ENCODE measurements at regions not wholly inside any gene's neighbourhood (a gene's known extent, or its start where the extent isn't known, plus 50 kb on each side); places are given as distances from the start of the nearest gene placed in this dataset.
"Not testable (repeated sequence)": the region's sequence is repeated elsewhere in the genome, so short reads cannot be mapped to it uniquely, and the experiment has no call there.

DNA sequence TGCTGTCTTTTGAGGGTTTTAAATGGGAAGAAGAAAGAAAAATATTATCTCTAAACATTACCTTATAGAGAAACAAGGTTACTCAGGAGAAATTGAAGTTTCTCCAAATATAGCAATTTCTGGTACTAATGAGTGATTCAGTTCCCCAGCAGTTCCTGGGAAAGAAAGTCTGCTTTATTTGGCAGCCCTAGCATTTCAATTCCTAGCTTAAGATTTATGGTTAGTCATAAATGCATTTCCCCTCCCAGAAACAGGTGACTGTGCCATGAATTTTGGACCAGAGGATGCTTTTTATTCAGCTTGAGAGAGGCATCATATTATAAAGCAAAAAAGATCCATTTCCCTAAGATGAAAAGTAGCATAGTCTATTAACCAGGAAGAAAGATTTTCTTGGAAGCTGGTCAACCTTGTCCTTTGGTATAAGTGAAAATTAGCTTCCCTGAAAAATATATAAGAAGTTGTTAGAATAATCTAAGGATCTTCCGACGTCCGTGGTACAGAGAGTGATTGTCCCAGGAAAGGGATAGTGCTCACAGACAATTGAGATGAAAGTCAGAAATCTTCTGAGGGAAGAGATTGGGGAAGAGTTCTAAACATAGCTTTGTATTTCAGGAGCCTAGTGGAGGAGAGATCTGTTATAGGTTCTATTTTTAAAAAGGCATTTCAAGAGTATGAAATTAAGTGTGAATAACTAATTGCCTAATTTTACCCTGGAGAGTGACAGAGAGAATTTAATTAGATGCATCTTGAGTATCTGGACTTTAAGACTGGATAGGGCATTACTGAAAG is 164.9 kb downstream of the ESM1 start:
- no peak for DNase-seq

DNA sequence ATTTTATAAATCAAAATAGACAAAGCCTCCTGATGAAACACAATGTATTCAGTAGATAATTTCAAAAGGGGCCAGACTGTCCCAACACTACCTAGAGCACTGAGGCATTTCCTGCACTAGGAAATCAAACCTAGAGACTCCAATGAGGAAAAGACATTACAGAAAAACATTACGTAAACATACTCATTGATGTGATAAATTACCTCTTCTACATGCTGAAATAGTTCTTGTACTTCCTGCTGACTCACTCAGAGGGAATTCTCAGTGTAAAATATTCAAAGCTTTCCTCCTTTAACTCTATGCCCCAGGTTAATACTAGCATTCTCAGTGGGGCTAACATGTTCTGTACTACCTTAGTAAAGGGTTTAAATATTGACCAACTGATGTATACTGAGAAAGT is 178.0 kb downstream of the ESM1 start:
- DNase-seq = no peak

DNA sequence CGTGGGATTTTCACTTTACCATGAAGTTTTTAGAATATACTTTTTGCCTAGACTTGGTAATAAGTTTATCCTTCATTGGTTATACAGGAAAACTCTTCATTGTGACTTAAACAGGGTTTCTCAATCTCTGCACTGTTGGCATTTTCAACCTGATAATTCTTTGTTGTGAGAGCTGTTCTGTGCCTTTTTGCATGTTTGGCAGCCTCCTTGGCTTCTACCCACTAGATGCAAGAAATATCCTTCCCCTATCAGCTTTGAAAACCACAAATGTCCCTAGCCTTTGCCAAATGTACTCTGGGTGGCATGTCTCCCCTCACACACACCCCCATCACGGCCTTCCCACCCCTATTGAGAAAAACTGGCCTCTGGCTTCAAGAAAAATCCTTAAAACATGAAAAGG is 180.9 kb downstream of the ESM1 start:
- DNase-seq = no peak

DNA sequence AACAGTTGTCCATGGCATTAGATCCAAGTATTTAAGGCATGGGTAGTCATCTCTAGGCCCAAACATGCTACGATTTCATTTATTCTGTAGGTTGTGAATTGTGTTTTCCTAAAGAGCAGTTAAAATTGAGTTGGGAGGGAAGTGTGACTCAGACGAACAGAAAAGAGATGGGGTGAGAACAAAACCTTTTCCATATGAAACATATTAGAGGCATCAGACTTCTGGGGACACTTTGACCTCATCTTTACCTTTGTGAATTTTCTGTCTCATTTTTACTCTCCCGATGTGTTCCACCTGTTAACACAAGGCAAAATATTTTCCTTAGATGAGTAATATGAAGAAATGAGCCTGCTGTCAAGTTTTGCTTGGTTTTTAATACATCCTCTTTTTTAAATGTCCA is 181.3 kb downstream of the ESM1 start:
- DNase-seq = no peak

DNA sequence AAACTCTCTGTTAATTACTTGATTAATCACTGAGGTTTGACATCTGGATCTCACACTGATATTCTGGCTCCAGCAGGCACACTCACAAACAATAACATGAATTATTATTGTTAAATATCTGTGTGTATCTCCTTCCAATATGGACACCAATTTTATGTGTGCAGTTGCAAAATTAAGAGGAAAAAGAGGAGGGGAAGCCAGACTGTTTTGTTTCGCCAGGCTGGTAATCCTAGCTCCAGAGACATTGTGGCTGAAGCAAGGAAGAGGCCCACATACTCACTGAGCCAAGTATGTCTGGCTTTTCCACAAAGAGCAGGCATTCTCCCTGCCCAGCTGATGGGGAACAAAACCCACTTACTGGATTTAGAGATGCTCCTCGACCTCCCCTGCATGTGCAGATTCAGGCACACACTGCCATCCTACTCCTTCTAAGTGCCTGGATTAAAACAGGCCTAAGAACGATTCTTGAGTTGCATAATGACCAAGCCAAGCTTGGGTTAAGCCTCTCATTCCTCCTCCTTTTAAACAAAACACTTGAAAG is 181.9 kb downstream of the ESM1 start:
- peak; percentile 72 for DNase-seq

DNA sequence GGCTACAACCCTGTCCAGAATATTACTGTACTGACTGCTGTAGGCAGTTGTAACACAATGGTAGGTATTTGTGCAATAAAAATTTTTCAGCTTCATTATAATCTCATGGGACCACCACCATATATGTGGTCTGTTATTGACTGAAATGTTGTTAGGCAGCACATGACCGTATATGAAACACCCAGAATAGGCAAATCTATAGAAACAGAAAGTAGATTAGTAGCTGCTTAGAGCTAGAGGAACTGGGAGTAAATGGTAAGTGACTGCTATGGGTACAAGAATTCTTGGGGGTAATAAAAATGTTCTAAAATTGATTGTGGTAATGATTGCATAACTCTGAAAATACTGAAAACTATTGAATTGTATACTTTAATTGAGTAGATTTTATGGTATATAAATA is 185.7 kb downstream of the ESM1 start:
- DNase-seq = no peak

DNA sequence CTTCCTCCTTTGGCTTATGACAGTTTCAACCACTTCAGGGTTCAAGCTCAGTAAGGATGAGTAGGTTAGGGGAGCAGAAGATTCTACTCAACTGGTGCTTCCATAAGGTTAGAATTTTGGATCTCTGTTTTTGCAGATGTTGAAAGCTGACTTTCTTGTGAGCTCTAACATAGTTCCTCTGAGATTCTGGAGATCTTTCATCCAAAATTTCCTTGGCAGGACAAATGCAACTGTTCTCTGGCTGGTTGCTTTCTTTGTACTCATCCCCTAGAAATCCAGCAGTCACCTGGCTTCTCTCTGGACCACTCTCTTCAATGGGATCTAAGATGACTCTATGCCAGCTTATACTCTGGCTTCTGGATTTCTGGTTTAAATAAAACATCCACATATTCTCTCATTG is 189.6 kb downstream of the ESM1 start:
- no peak for DNase-seq

DNA sequence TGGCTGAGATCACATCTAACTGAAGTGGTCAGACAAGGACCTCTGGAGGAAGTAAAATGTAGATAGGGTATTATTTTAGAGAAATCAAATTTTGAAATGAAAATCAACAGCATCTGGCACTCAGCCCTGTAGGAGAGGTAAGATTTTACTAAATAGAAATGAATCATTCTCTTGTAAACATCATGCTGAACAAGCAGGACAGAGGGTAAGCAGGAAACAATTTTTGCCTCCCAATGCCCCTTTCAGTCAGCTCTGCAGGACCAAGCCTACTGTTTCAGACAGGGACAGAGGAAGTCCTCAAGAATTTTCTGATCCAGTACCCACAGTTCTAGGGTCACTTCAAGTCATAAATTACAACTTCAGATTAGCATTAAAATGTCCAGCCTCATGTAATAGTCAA is 190.1 kb downstream of the ESM1 start:
- no peak for DNase-seq

DNA sequence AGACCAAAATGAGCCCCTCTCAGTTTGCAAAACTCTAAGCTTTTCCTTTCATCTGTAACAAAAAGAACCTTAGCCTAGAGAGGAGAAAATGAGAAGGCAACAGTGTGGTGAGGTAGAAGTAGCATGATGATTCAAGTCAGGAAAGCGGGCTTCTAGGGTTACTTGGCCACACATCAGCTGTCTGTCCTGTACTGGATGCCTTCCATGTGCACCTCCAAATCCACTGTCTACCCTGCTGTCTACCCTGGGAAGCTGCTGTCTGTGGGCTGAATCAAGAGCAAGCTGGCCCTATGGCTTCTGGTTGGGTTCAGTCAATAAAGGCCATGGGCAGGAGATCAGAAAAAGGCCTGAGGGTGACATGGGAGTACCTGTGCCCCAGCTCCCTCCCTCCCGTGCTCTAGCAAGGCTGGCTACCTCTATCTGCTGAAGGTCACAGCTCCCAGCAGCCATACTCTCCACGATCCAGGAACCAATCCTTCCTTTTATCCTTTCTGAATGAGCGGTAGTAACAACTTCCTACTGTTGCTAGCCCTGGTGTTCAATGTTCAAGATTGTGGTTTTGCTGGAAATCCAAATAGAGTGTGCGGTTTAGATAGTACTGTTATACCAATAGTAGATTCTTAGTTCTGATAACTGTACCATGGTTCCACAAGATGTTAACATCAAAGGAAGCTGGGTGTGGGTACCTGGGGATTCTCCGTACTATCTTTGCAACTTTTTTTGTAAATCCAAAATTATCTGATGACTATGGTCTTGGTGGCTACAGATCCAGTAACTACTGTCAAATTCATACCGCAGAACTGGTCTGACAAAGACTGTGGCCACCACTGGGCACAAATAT is 191.0 kb downstream of the ESM1 start:
- DNase-seq = peak; percentile 37

DNA sequence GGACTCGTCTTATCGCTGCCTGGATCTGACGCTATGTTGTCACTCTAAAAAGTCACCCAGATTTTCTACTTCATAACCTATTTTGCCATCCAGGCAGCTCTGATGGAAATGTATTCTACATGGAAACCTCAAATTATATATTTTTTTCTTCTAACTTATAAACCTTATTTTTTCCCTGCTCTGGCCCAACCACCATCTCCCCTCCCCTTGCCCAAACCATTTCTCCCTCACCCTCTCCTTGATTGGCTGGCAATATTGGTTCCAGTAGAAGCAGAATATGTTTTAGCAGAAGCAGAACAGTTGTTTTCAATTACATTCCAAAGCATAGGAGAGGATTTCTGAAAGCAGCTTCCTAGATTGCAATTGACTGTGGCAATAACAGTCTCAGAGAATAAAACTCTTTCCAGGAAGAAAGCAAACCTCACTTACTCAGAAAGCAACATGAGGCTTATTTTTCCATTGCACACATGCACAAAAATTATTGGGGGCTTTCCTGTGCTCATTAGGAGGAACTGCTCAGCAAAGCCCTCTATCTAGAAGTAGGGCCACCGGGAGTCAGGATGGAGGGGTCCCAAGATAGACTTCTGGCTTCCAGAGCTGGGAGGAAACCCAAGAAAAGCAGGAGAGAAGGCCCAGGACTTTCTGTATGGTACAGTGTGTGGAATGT is 191.8 kb downstream of the ESM1 start:
- peak; percentile 81 for DNase-seq

DNA sequence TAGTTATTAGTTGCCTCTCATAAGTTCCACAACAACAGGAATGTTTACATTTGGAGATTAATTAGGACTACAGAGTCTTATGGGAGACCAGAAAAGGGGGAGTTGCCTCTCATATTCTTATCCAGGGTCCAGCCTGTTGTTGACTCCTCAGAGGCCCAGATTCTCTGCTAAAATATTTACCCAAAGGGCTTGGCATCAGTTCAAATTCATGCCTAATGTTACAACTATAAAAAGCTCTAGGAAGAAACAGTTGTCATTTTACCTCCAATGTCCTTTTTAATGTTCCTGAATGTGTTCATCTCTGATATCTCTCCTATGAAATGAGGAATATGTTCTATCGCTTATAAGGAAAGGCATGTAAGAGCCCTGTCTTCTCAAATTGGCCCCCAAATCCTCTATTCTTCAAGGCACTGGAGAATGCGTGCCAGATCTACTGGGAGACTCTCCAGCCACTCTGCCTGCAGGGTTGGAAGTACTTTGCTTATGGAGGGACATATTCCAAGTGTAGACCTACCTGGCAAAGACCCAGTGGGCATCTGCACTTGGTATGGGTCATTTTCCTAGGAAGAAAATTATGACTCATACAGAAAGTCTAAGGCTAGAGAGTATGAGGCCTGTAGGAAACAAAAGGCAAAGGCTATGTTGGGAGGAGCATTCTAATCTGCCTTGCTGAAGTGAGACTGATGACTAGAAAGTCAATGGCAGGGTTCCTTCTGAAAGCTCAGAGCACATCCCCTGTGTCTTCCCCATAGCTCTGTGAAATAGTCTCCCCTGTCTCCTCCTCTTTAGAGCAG is 192.6 kb downstream of the ESM1 start:
- DNase-seq = no peak

DNA sequence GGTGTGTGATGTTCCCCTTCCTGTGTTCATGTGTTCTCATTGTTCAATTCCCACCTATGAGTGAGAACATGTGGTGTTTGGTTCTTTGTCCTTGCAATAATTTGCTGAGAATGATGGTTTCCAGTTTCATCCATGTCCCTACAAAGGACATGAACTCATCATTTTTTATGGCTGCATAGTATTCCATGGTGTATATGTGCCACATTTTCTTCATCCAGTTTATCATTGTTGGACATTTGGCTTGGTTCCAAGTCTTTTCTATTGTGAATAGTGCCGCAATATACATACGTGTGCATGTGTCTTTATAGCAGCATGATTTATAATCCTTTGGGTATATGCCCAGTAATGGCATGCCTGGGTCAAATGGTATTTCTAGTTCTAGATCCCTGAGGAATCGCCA is 197.5 kb downstream of the ESM1 start:
- not testable (repeated sequence) for DNase-seq

DNA sequence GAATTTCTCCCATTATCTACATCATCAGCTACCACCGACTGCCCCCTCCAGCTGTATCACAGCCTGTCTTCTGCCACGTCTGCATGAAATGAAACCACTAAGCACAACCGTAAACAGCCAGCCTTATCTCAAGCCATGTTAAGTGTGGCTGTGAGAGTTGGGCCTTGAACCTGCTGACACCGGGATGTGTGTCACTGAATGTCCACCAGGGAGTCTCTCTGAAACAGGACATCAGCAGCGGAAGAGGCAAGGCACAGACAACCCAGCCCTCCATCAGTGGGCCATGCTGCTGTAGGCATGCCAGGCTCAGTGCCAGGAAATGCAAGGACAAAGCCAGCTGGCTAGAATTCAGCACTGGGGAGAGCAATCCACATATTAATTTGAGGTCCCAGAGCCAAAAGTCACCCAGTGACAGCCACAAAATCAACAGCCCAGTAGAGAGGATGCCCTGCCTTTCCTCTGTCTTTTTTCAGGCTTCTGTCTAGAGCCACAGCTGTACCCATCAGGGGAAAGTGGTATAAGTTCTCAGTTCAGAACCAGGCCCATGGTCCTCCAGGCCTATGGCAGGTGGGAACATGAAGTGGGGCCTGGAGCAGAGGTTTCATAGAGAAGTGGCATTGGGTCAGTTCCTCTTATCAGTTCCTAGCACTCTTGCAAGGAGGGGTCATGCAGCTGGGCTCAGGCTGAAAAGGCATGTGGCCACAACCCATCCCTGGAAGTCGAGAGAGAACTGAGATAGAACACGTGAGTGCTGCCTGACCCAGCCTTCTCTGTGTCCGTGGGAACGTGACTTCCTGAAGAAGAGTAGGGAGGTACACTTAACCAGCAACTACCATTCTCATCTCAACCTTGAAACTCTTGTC is 199.4 kb downstream of the ESM1 start:
- peak; percentile 62 for DNase-seq

DNA sequence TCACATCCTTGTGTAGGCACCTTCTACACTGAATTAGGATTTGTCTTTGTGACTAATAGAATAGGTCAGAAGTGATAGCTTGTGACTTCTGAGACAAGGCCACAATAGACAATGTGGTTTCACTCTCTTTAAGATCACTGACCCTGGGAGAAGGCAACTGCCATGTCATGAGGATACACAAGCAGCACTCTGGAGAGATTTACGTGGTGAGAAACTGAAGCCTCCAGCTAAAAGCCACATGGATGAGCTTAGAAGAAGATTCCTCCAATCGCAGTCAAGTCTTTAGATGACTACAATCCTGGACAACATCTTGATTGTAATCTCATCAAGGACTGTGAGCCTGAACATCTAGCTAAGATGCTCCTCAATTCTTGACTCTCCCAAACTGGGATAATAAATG is 206.6 kb downstream of the ESM1 start:
- no peak for DNase-seq

DNA sequence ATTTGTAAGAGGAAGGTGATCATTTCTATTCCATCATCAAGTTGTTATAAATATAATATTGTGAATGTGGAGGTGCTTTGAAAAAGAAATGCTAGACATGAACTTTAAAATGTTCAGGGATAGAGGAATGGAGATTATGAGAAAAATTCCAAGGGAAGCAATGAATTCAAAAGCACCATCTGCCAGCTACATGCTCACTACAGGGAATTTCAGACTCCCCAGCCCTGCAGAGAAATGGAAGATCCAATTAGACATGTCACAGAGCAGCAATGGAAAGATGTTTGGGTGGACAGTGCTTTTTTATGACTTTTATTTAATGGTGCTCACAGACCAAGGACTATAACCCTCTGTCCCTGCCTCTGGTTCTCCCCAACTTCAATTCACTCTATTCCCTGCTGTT is 209.7 kb downstream of the ESM1 start:
- no peak for DNase-seq

DNA sequence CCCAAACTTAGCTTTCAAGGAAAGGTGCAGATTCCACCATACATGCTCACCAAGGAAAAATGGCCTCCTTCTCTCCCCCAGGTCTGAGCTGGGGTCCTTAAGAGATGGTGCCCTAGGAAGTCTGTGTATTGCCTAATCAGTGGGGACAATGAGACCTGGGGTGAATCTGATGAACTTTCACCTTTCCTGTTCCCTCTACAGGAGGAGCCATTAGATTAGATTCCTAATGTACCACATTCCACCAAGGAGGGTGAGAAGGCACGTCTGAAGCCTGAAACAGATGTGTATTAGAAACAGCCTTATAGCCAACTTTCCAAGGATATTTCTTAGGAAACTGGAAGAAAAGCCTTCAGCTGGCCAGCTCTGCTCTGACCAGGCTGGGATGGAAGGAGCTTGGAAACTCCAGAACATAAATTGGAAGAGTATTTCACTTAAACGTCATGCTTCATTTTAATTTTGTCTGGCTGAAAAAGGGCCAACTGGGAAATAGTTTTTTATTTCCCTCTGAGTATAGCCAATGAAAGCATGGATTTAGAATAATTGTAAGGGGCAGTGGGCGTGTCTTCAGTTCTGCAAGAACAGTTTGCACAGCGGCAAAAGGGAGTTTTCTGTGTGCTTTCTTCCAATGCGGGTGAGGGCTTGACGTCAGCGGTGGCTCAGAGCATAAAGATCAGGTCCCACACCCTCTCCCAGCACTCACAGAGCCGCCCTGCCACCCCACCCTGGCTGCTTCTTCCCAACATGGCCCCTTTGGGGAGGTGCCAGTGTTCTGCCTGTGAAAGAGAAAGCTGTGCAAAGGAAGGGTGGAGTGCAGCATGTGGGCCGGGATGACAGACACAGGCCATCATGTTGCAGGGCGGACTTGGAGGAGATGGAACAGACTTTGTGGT is 210.9 kb downstream of the ESM1 start:
- peak; percentile 94 for DNase-seq

DNA sequence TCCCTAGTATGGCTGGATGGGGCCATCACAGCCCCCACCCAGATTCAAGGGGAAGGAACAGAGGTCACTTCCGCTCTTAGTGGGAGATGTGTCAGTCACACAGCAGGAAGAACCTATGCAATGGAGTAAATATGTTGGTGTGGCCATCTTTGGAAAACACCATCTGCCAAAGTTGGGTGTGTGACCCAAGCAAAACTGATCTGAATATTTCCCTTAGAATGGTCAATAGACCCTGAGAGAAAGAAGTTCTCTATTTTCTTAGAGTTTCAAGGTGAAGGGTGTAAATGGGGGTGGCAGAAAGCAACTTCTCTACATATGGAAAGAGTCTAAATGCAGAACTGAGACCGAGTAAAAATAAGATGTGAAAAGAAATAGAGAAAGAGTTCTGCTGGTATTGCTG is 212.7 kb downstream of the ESM1 start:
- DNase-seq = no peak

DNA sequence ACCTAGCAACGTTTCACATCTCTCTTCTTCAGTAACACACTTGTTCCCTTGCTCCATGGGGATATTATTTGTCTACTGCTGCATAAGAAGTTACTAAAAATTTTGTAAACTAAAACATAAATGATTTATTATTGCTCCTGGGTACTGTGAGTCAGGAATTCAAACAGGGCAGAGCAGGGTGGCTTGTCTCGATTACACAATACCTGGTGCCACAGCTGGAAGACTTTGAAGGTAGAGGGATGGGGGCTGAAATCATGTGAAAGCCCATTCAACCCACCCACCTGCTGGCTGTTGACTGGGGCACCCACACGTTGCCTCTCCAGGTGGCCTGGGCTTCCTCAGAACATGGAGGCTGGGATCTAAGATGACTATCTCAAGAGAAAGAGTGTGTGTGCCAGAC is 213.2 kb downstream of the ESM1 start:
- no peak for DNase-seq

DNA sequence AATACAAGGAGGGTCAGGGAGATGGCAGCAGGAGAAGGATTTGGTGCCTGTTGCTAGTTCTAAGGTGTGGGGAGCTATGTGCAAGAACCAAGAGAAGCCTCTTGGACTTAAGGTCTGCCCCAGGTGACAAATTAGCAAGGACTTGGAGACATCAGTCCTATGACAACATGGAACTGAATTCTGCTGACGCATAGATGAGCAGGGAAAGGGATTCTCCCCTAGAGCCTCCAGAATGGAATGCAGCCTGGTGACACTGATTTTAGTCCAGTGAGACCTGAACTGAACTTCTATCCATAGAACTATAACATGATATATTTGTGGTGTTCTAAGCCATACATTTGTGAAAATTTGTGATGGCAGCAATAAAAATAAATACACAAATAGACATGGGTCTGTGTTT is 215.6 kb downstream of the ESM1 start:
- DNase-seq = no peak

DNA sequence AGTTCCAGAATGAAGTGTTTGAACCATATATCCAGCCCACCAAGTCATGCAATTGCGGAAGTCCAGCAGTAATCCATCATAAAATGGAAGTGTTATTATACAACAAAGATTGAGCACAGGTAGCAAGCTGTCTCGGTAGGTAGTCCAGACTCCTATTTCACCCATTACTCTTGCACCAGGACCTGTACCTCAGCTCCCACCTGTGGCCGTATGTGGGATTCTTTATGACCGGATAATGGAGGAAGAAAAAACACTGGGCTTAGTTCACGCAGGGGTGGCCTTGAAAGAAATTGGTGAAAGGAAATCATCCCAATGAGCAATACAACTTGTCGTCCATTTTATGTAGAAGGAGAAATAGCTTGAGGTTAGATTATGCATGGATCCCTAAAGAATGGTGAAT is 216.3 kb downstream of the ESM1 start:
- DNase-seq = no peak

DNA sequence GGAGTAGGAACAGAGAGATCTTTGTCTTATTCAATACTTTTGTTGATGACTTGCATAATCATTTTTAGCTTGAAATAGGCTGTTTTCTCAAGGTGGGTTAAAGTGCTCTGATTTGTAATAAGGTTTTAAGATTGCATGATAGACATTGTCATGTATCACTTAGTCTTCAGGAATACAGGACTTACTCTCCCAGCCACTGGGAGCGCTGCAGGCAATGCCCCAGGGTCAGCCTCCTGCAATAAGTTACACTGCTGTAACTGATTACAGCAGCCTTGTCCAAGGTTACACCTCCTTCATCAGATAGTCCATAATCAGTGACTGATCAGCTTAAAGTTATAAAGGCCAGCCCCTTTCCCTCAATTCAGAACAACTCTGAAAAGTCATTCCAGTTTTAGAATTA is 218.6 kb downstream of the ESM1 start:
- no peak for DNase-seq

Data from right hindlimb (tissue), 1 donor.